NT2/D1 (cell line): ENCODE measurements at regions not wholly inside any gene's neighbourhood (a gene's known extent, or its start where the extent isn't known, plus 50 kb on each side); places are given as distances from the start of the nearest gene placed in this dataset.

ENCODE experiments used
- SUZ12 ChIP-seq: IDR thresholded peaks from 2 replicates; pipeline ENCODE4 v1.6.1; 2011; ENCODE audit not compliant: insufficient read length, insufficient read depth; ENCODE audit errors: extremely low read depth
- YY1 ChIP-seq: IDR thresholded peaks from 2 replicates; pipeline ENCODE4 v1.6.1; 2011; ENCODE audit not compliant: insufficient read length, insufficient read depth
- ZNF274 ChIP-seq: IDR thresholded peaks from 2 replicates; pipeline ENCODE4 v1.6.1; 2011; ENCODE audit warnings: mild to moderate bottlenecking, low read depth, low read length

DNA sequence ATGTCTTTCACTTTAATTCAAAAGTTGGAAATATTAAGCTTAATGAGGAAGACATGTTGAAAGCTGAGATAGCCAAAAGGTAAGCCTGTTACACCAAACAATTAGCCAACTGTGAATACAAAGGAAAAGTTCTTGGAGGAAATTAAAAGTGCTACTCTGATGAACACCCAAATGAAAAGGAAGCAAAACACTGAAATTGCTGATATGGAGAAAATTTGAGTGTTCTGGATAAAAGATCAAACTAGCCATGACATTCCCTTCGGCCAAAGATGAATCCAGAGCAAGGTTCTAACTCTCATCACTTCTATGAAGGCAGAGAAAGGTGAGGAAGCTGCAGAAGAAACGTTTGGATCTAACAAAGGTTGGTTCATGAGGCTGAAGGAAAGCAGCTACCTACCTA, 280.8 kb upstream of the BCHE start:
- TF ChIP-seq ZNF274 (no peak), YY1 (no peak), SUZ12 (no peak)
